Erythroblast (primary cell): ENCODE measurements at regions not wholly inside any gene's neighbourhood (a gene's known extent, or its start where the extent isn't known, plus 50 kb on each side); places are given as distances from the start of the nearest gene placed in this dataset.

Experiments used
- GATA1 ChIP-seq: IDR thresholded peaks from 2 replicates; pipeline ENCODE4 v1.6.1; 2011; ENCODE audit warnings: low read depth, mild to moderate bottlenecking, control low read depth, low read length, moderate library complexity
- POLR2A ChIP-seq: IDR thresholded peaks from 2 replicates; pipeline ENCODE4 v1.6.1; 2011; ENCODE audit warnings: mild to moderate bottlenecking, low read length

DNA sequence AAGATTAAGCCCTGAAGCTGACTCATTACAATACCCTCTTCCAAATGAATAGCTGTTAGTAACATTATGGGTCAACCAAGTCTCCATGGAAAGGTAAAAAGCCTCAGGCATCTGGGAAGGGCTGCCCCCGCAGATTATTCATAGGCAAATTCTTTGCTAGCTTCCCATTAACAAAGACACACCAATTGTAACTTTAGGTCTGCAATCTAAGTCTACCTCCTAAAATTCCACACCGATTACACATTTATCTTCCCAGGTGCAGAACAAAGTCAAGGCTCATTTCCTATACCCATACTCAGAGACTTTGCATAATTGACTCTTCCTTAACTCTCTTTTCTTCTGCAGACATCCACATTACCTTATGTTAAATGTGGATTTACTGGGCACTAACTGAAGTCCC, 826.3 kb upstream of the MBL2 start:
- no peak for TF ChIP-seq POLR2A
- no peak for TF ChIP-seq GATA1
